Fibroblast of gingiva (primary cell): ENCODE measurements at regions not wholly inside any gene's neighbourhood (a gene's known extent, or its start where the extent isn't known, plus 50 kb on each side); places are given as distances from the start of the nearest gene placed in this dataset.

Experiments
- DNase-seq: peaks from one replicate; pipeline ENCODE4 v3.0.0-alpha.2; 2011; ENCODE audit warnings: low read depth

DNA sequence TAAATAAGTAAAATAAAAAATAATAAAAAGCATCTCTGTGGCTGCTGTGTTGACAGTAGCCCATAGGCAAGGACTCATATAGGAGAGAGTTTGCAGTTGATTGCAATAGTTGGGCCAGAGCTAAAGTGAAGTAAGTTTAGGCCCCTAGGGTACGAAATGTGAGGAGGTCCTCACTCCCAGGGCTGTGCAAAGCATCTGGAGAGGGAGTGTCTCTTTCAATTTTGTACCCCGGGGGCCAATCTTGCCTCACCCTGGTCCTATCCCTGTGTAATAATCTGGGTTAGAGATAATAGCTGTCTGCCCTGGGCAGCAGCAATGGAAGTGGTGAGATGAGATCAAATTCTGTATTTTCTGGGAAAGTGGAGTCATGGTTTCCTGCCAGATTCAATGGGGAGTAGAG, 365.7 kb downstream of the GATA3 start:
- no peak for DNase-seq

DNA sequence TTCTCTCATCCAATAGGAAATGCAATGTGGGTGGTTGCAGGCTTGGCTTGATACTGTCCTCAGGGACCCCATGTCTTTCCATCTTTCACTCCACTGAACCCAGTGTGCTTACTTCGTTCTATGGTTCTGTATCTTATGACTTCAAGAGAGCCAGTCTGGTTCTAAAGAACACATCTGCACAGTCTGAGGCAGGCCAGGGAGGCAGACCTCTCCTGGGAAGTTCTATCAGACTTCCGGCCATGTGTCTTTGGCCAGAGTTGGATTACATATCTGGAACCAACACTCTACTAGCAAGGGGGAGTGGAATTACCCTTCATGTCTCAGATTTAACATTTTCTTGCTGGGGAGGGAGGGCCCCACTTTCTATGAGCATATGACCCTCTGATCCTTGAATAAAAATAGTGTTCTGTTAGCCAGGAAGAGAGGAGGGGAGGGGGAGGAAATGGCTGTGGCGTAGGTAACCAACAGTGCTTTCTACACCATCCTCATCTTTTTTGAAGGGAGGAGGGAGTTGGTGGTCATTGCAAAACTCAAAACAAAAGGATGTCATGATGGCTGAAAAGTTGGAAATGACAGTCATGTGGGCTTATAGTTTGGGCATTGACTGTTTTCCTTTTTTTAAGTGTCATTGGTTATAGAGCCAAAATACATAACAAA, 370.2 kb downstream of the GATA3 start:
- DNase-seq, result no peak

DNA sequence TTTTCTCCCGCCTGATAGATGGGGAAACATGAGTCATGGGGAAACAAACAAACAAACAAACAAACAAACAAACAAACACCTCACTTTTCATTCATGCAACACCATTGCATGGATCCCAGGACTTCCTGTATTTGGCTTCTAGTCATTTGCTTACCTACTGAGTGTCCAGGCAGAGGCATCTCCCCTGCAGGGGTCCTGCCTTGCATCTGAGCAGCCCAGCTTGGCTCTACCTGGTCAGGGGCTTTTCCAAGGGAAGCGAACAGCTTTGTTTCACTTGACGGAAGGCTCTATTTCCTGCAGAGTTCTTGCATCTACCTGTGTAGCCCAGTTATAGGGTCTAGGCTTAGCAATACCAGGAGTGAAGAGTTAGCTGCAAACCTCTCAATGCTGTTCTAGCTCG, 374.2 kb downstream of the GATA3 start:
- no peak for DNase-seq

DNA sequence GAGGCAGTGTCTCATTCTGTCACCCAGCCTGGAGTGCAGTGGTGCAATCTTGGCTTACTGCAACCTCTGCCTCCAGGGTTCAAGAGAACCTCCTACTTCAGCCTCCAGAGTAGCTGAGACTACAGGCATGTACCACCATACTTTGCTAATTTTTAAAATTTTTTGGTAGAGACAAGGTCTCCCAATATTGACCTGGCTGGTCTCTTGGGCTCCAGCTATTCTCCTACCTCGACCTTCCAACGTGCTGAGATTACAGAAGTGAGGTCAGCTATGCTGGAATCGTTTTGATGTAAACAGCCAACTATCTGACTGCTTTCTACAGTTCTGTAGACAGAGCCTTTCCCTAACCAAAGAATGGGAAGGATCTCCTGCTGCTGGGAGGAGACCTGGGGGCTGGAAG, 375.8 kb downstream of the GATA3 start:
- DNase-seq, result no peak

DNA sequence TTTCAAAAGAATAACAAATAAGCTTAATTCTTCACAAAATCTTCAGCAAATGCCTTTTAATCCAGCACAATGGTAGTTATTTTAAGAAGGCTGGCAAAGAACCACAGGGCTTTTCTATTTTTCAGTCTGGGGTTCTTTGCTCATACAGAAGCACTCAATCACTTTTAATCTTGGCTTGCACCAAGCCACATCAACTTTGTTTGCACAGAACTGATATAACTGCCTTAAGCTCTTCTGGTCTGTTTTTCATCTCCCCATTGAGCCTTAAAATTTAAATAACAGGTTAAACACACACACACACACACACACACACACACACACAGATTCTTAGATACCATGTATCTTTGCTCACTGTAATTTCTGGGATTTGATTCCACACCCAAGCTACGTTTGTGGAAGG, 377.0 kb downstream of the GATA3 start:
- DNase-seq, result no peak

DNA sequence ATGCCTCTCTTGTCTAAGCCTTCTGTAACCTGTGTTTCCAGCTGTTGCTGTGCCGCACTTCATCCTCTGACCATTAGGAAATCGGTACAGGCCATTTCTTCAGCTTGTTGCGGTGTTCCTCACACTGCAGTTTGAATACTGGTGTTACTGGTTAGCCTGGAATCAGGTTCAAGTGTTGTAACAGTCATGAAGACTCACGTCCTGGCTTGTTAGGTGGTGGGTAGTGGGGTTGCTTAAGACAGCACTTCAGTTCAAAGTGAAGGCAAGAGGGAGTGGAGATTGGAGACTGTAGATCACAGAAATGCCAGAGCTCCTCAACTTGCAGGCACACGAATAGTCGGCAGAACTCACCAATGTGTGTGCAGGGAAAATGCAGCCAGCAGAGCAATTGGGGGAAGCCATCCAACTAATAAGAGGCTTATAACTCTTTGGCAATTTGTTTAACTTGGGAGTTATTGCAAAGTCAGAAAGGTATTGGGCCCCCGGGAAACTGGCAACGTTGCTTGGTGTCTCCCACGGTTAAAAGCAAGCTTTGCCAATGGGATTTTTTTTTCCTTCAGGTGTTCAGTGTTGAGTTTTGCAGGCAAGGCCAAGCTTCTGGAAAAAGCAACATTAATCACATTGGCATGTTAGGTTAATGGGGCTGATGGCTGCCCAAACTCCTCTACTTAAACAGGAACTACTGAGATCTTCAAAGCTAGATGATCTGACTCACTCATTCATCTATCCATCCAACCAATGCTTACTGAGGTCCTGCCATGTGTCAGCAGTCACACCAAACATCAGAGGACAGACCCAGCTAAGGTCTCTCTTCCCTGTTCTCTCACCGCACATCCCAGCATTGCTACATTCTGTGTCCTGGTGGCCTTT, 380.9 kb downstream of the GATA3 start:
- no peak for DNase-seq

DNA sequence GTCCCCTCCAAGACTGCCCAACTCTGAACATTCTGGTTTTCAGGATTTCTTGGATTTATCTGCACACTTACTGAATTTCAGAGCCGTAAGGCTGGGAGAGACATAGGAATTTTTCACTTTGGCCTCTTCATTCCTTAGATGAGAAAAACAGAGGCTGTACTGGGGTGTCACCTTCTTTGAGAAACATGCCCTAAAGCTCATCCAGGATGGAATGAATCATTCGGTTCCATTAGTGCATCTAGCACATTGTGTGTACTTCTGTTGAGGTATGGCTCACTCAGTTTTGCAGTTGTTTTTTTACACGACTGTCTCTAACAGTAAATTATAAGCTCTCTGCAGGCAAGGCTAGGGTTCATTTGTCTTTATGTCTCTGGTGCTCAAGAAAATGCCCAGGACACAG, 383.4 kb downstream of the GATA3 start:
- no peak for DNase-seq

DNA sequence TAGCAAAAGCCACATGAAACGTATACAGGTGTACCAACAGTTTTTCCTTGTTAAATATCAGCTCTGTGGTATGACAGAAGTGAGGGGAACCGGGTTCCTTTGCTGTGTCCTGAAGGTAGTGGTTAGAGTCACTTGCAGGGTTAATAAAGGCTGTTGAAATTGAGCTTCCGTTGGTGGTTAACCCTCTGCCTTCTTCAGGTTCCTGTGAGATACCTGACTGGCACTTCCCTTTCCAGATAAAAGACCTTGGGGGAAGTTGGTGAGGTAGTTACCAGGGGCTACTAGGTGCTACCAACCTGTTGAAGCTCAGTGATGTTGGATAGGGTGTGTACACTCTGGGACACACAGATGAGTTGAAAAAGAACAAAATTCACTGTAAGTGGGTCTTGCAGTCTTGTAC, 384.1 kb downstream of the GATA3 start:
- no peak for DNase-seq

DNA sequence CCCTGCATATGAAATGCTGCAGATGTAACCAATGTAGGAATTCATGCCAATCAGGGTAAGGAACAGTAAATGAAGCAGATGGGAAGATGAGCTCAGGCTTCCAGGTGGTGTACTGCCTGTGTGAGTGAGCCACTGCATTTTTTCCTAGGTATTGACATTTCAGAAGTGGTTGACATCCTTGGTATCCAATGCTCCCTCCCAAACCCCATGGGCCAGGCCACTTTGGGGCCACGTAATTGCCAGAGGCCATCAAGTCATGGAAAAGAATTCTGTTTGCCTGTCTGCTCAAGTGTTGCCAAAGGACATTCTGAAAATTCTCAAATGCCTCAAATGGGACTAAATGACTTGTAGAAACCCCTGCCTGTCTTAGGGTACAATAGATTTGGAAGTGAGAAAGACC, 384.6 kb downstream of the GATA3 start:
- DNase-seq, result no peak

DNA sequence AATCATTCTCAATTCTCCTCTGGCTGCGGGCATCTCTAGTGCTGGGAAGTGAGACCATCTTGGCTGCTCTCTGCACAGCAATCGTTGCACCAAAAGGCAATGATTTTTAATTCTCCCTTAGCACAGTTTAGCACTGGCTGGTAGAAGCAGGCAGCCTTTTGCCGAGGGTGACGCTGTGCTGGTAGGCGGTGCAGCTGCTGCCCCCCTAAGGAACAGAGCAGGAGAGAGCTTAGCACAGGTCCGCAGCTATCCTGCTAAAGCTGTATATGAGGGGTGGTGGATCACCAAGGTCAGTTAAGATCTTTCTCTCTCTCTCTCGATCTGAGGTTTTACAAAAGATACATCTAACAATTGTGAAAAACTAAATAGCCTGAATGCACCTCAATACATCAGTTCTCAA, 390.1 kb downstream of the GATA3 start:
- DNase-seq, result no peak

DNA sequence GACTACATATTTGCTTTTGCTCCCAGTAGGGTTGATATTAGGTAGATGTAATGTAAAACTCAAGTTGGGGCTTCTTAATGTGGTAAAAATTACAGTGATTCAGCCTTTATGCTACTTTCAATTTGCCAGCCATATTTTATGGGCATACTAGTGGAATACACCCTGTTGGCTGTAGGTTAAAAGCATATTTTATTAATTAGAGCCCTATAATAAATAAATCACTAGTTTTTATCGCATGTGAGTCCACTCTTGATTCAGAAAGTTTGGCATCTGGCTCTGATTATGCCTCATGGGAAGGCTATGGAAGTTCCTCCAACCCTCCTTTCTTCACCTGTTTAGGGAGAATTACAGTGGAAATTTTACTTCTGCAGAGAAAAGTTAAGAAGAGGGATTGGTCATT, 390.9 kb downstream of the GATA3 start:
- no peak for DNase-seq

DNA sequence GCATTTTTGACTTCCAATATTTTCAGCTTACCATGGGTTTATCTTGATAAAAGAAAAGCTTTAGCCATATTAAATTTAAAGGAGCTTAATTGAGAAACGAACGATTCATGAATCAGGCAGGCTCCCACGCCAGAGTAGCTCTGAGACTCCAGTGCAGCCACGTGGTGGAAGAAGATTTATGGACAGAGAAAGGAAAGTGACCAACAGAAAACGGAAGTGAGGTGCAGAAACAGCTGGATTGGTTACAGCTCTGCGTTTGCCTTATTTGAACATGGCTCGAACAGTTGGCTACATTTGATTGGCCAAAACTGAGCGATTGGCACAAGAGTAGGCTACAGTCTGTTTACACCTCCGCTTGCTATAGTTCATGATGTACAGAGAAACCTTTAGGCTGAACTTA, 395.4 kb downstream of the GATA3 start:
- no peak for DNase-seq

DNA sequence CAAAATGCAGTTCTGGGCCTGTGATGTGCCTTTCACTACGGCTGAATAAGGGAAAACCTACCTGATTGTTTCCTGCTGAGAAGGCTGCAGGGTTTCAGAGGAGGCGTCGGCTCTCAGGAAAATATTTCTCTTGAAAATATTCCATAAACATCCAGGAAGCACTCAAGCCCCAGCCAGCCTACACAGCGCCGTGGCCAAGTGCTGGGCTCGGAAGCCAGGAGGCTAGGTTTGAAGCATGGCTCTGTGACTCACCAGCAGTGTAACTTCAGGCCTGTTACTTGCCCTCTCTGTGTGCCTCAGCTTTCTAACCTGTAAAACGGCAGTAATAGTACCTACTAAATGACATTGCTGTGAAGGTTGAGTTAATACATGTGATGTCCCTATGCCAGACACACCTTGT, 399.1 kb downstream of the GATA3 start:
- DNase-seq, result no peak

DNA sequence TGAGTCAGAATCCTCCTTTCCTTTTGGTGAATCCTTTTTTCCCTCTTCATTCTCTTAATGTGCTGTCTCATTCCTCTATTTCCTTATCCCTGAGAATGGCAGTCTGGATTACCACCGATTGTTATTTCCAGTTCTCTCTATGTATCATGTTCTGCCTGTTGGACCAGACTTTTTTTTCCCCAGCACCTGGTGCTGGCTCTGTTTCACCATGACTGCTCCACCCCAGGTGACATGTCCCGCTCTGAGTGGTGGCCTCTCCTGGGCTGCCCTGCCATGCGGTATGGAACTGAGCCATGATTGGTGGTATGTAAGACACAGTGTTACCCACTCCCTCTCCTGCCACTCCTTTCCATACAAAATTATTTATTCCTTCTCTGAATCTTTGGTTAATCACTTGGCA, 399.9 kb downstream of the GATA3 start:
- DNase-seq, result no peak

DNA sequence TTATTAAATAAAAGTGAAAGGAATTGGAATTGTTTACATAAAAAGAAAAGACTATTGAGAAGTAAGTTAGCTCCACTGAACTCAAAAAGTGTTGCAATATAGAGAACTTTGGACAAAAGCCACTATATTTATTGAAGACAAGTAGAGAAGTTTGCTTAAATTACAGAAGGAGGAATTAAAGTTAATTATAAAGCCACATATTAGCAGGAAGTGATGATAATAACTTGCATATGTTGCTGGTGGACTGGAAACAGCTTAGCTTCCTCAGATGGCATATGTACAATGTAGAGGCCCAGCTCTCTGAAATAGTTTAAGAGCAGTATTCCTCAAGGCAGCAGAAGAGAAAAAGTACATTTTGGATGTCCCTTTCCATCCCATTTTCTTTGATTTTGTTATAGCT, 400.7 kb downstream of the GATA3 start:
- no peak for DNase-seq

DNA sequence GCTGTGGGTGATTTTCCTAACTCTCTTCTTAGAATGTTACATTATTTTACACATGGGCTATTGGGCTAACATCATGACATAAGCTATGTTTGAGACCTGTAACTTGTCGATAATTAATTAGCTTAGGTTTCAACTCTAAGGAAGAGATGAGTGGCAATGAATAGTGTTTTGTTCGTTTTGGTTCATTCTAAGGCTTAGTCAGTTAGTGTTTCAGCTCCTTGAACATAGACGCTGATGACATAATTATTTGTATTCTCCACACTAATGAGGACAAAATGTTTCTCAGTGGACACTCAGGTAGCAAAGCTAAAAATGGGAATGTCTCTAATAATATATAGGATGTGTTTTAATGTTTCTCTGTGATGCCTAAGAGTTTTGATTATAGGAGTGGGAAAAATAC, 401.9 kb downstream of the GATA3 start:
- DNase-seq, result no peak

DNA sequence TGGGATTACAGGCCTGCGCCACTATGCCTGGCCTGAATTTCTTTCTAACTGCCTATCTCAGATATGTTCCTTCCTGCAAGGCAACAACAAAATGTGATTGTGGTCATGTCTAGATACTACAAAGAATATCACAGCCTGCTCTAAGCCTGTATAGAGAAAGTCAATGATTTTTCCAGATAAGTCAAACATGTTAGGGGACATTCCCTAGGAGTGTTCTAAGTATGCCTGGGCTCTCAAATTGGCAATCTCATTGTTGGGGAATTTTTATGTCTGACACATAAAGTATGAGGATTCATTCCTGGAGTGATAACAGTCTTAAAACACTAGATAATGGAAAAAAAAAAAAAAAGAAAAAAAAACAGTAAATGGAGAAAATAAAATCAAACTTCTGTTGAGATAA, 406.1 kb downstream of the GATA3 start:
- DNase-seq, result no peak

DNA sequence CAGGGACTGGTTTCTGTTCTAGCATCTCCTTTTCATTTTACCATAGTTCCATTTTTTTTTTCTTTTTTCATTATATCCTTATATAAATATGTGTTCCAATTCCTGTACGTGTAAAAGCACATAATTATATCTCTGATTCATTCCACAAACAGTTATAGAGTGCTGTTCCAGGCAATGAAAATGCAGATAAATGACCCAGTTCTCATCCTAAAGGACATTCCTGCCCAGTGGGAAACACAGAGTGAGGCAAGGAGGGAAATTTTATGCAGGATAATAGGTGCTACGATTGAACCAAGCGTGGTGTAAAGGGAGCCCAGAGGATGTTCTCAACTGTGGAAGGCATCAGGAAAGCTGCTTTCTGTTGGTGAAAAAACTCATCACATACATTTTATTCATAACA, 408.1 kb downstream of the GATA3 start:
- no peak for DNase-seq

DNA sequence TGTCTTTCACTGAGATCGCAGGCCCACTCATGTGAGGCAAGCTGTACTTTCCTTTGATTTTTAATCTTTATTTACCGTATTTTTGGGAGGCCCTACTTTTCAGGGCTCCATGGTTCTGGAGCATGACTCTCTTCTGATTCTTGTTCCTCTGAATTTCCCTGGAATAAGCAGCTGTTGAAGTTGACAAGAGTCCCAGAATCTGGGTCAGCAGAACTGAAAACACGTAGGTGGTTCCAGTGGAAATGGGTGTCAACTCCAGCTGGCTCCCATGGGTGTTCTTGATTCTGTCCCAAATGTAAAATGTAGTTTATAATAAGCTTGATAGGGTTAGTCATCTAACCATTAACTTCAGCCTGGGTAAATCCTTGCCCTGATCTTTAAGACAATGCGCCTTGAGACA, 409.4 kb downstream of the GATA3 start:
- DNase-seq, result no peak

DNA sequence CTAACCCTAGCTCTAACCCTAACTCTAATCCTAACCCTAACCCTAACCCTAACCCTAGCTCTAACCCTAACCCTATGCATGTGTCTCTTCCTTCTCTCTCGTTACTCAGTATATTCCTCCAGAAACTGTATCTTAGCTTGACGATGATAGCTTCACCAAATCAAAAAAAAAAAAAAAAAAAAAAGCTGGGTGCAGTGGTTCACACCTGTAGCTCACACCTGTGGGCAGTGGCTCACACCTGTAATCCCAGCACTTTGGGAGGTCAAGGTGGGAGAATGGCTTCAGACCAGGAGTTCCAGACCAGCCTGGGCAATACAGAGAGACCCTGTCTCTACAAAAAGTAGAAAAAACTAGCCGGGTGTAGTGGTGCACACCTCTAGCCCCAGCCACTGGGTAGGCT, 414.0 kb downstream of the GATA3 start:
- DNase-seq, result no peak

DNA sequence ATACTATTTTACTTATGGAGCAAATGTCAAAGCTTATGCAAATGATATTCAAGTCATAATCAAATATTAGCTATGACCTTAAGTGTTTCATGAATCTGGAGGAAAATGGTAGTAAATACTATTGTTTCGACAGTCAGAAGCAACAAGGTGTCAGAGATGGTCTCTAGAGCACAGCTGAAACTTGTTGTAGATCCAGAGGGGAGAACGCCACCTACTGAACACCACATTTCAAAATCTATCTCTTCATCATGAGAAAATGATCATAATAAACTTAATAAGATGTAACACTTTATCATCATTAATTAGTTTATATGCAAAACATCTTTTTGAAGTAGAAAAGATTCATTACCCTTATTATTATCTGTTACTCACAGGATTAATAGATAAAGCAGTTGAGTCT, 418.7 kb downstream of the GATA3 start:
- DNase-seq, result no peak

DNA sequence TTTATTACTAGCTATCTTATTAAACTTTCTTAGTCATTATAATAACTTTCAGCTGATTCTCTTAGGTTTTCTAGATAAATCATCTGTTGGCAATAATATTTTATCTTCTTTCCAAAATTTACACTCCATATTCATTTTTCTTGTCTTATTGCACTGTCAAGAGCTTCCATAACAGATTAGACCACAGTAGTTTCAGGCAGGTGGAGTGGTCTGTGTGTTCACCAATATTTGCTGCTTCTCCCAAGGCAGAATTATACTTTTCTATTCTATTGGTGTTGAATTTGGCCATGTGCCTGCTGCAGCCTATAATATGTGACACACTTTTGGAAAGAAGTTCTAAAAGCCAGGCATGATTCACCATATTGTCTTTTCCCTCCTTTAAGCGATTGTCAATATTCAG, 422.8 kb downstream of the GATA3 start:
- no peak for DNase-seq

DNA sequence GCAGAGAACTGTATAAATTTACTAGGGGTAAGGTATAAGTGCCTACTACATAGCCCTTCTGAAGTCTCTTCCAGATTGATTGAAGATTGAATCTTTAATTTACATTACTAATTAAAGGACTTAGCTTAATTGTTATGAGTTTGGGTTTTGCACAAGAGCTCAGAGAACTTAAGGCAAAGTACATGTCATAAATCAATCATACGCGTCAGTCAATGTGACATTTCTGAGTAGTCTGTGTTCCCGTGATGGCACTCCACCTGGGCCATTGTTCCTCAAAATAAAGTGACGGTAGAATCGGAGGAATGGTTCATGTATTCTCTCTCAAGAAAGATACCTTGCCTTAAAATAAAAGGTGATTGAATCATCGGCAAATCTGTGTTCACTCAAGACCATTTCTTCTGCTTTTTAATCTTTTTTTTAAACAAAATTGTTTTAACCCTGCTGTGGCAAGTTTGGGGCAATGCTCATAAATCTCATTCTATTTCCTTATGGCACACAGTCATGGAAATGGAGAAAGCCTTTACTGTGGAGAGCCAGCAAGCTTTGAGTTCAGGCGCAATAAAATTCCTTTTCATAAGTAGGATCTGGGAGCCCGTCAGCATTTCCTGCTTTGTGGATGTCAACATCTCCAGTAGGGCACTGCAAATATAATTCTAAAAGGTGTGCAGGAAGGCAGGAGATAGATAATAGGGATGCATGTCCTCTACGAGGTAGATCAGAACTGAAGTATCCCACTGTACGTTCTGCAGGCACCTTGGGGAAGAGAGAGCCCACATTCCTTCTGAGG, 427.4 kb downstream of the GATA3 start:
- DNase-seq, result no peak
